Lung (tissue), 11 donors: ENCODE measurements at regions not wholly inside any gene's neighbourhood (a gene's known extent, or its start where the extent isn't known, plus 50 kb on each side); places are given as distances from the start of the nearest gene placed in this dataset.

Experiments
- ATAC-seq: fragments of 200-7000 bp; cut with Tn5 transposase; one replicate; pipeline ENCODE4 v1.9.1; 2020; ENCODE audit warnings: moderate number of reproducible peaks; ENCODE audit not compliant: insufficient read depth, low FRiP score
- DNase-seq, 3 donors: peaks; one replicate each; pipeline ENCODE4 v3.0.0-alpha.2; 2013 to 2017
- H3K27ac ChIP-seq, 2 donors: one replicate each; pipeline ENCODE4 v1.5.1; 2013; ENCODE audit warnings: mild to moderate bottlenecking in 2 of 2, moderate library complexity in 2 of 2, control low read depth in 1 of 2, inconsistent platforms in 1 of 2, low read depth in 1 of 2, low read length in 1 of 2
- H3K27me3 ChIP-seq, 3 donors: one replicate each; pipeline ENCODE4 v1.5.1; 2013; ENCODE audit warnings: low read length in 2 of 3; ENCODE audit not compliant: control insufficient read depth in 3 of 3, insufficient read depth in 3 of 3
- H3K36me3 ChIP-seq, 4 donors: one replicate each; pipeline ENCODE4 v1.5.1; 2013; ENCODE audit warnings: low read length in 4 of 4, mild to moderate bottlenecking in 1 of 4, moderate library complexity in 1 of 4; ENCODE audit not compliant: control insufficient read depth in 4 of 4, insufficient read depth in 4 of 4
- H3K4me1 ChIP-seq, 5 donors: one replicate each; pipeline ENCODE4 v1.5.1; 2013; ENCODE audit warnings: low read length in 5 of 5, mild to moderate bottlenecking in 2 of 5, moderate library complexity in 1 of 5; ENCODE audit not compliant: control insufficient read depth in 5 of 5, insufficient read depth in 5 of 5
- H3K4me3 ChIP-seq: one replicate; pipeline ENCODE4 v1.5.1; 2013; ENCODE audit warnings: mild to moderate bottlenecking, control low read depth, moderate library complexity
- H3K9ac ChIP-seq, 2 donors: one replicate each; pipeline ENCODE4 v1.5.1; 2013; ENCODE audit warnings: low read length in 2 of 2, control low read depth in 1 of 2; ENCODE audit not compliant: insufficient read depth in 1 of 2
- H3K9me3 ChIP-seq, 4 donors: one replicate each; pipeline ENCODE4 v1.5.1; 2013; ENCODE audit warnings: low read length in 3 of 4, mild to moderate bottlenecking in 1 of 4, moderate library complexity in 1 of 4; ENCODE audit not compliant: control insufficient read depth in 4 of 4, insufficient read depth in 3 of 4
- CTCF ChIP-seq: IDR thresholded peaks from 2 replicates; pipeline ENCODE4 v1.5.1; 2012; ENCODE audit warnings: mild to moderate bottlenecking; ENCODE audit errors: control extremely low read depth, extremely low read depth
- WGBS, 2 donors: extraction: QIAGEN DNeasy Blood & Tissue Kit; methylation state at CpG; one replicate each; pipeline ENCODE4 v1.1.7; 2013; 5-methylcytosine and 5-hydroxymethylcytosine counted together
- donor health status: control.
- donor health status: control.
- donor health status: Bipolar disorder and iron deficiency.
- donor health status: healthy.
- donor health status: DM: yes; HTN: yes; CAD: no.

DNA sequence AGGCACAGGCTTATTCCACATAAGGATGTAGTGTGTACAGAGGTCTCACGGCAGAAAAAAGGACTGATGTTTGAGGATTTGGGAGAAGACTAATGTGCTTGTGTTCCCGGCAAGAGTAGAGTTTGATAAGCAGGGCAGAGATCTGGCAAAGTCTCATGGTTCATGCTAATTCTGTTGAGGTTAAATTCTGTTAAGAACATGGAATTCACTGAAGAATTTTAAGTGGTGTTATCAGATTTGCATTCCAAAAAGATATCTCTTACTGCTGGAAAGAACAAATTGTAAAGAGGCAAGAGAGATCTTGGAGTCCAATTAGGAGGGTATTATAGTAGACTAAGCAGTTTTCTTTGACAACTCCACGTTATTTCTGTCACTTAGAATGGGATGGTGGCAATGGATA is 348.3 kb downstream of the TDRD3 start:
- H3K9ac ChIP-seq = no peak overlapping the region
- no peak for DNase-seq
- WGBS, 2 donors = 46 to 72% methylated on average over 3 of the region's 3 CpGs
- H3K4me1 ChIP-seq = no peaks in the 10 kb centered on the region
- H3K9me3 ChIP-seq = peaks cover 0 to 2% (median 0%) of the 10 kb centered on the region in 4 donors
- ATAC-seq = no peak
- no peak overlapping the region for H3K4me3 ChIP-seq
- TF ChIP-seq CTCF = no peak
- H3K36me3 ChIP-seq = no peaks in the 10 kb centered on the region
- H3K27ac ChIP-seq = no peak overlapping the region
- H3K27me3 ChIP-seq = no peaks in the 10 kb centered on the region

DNA sequence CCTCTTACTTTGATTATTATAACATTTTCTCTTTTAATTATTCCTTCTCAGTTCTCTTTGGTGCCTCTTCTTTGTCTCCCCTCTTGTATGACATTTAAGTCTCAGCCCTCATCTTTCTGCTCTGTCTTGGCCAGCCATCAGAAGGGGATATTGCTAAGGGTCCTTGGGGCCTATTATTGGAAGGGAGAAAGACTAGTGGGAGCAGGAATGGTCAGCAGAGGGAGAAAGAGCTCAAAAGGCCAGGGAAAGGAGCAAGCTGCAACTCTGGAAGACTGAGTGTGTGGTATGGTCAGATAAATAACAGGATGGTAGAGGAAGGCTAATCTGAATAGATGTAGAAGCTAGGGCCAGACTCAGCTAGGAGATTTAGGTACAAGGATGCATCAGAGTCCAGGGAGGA is 336.9 kb downstream of the TDRD3 start:
- Histone ChIP-seq H3K4me3 (no peak overlapping the region), H3K27ac (no peak overlapping the region), H3K9ac (no peak overlapping the region), H3K4me1 (no peaks in the 10 kb centered on the region), H3K27me3 (no peaks in the 10 kb centered on the region), H3K9me3 (no peaks in the 10 kb centered on the region), H3K36me3 (no peaks in the 10 kb centered on the region)
- ATAC-seq (no peak), DNase-seq (no peak)
- TF ChIP-seq CTCF = no peak

- H3K9ac ChIP-seq = no peak overlapping the region
- H3K4me1 ChIP-seq = no peaks in the 10 kb centered on the region
- no peaks in the 10 kb centered on the region for H3K36me3 ChIP-seq
- H3K4me3 ChIP-seq = no peak overlapping the region
- ATAC-seq = no peak
- peaks cover 0 to 1% (median 0%) of the 10 kb centered on the region in 3 donors for H3K27me3 ChIP-seq
- no peaks in the 10 kb centered on the region for H3K9me3 ChIP-seq
- H3K27ac ChIP-seq = no peak overlapping the region
- WGBS, 2 donors = 85 to 93% methylated on average over 2 of the region's 2 CpGs
- no peak for TF ChIP-seq CTCF
- DNase-seq = no peak
Measured at GRCh38 chr13:60727140-60727539, 330.1 kb downstream of the TDRD3 start.

- no peak overlapping the region for H3K4me3 ChIP-seq
- no peaks in the 10 kb centered on the region for H3K9me3 ChIP-seq
- no peaks in the 10 kb centered on the region for H3K36me3 ChIP-seq
- WGBS, 2 donors = 96 to 97% methylated on average over 3 of the region's 3 CpGs
- peaks cover 0 to 3% (median 0%) of the 10 kb centered on the region in 3 donors for H3K27me3 ChIP-seq
- H3K27ac ChIP-seq = no peak overlapping the region
- H3K4me1 ChIP-seq = peaks cover 0 to 7% (median 0%) of the 10 kb centered on the region in 5 donors
- no peak for DNase-seq
- no peak overlapping the region for H3K9ac ChIP-seq
- no peak for ATAC-seq
- TF ChIP-seq CTCF = no peak
Measured at GRCh38 chr13:60721063-60721462, 324.0 kb downstream of the TDRD3 start.
